OCI-LY3 (cell line): ENCODE measurements at regions not wholly inside any gene's neighbourhood (a gene's known extent, or its start where the extent isn't known, plus 50 kb on each side); places are given as distances from the start of the nearest gene placed in this dataset.

Source experiments
- H2AFZ ChIP-seq: fragments of 200-600, 300-600 bp; shearing (Covaris generic); 2 replicates; pipeline ENCODE4 v1.6.0; 2014; ENCODE audit warnings: antibody characterized with exemption, low read depth, low read length
- H3K27ac ChIP-seq: fragments of 200-600, 300-600 bp; sonication (generic); 2 replicates; pipeline ENCODE4 v1.5.1; 2014; ENCODE audit warnings: mild to moderate bottlenecking, low read length, moderate library complexity, mixed read lengths
- H3K27me3 ChIP-seq: fragments of 200-600, 300-600 bp; sonication (generic); 2 replicates; pipeline ENCODE4 v1.6.1; 2014; ENCODE audit warnings: low read depth, low read length, mixed read lengths
- H3K36me3 ChIP-seq: fragments of 200-600, 300-600 bp; sonication (generic); replicated peaks from 2 replicates; pipeline ENCODE3; 2014; ENCODE audit warnings: low read depth, low read length, mixed read lengths
- H3K4me1 ChIP-seq: fragments of 300-600, 200-600 bp; sonication (generic); 2 replicates; pipeline ENCODE4 v1.6.1; 2014; ENCODE audit warnings: low read length, mixed read lengths
- H3K4me2 ChIP-seq: fragments of 200-600, 300-600 bp; sonication (generic); 2 replicates; pipeline ENCODE4 v1.6.1; 2014; ENCODE audit warnings: low read length, mixed read lengths
- H3K4me3 ChIP-seq: fragments of 300-600, 200-600 bp; sonication (generic); 2 replicates; pipeline ENCODE4 v1.5.1; 2014; ENCODE audit warnings: antibody characterized with exemption, mild to moderate bottlenecking, low read length, moderate library complexity
- H3K79me2 ChIP-seq: fragments of 300-600, 200-600 bp; shearing (Covaris generic); 2 replicates; pipeline ENCODE4 v1.6.1; 2014; ENCODE audit warnings: mild to moderate bottlenecking, low read length, mixed read lengths
- H3K9ac ChIP-seq: fragments of 300-600, 200-600 bp; shearing (Covaris generic); 2 replicates; pipeline ENCODE4 v1.6.0; 2014; ENCODE audit warnings: mild to moderate bottlenecking, low read length, moderate library complexity
- H3K9me3 ChIP-seq: fragments of 200-600, 300-600 bp; shearing (Covaris generic); 2 replicates; pipeline ENCODE4 v1.6.1; 2014; ENCODE audit warnings: low read length, mixed read lengths; ENCODE audit not compliant: insufficient read depth
- H4K20me1 ChIP-seq: fragments of 200-600, 300-600 bp; sonication (generic); 2 replicates; pipeline ENCODE4 v1.6.1; 2016; ENCODE audit warnings: low read length, mixed read lengths; ENCODE audit not compliant: insufficient read depth
- EZH2phosphoT487 ChIP-seq: fragments of 200-600 bp; shearing (Covaris generic); IDR thresholded peaks from 2 replicates; pipeline ENCODE4 v1.6.1; 2018; ENCODE audit warnings: antibody characterized with exemption, mixed run types, low read depth
- TF ChIP-seq, protein P1 (sequence below): fragments of 200-600, 300-600 bp; sonication (generic); IDR thresholded peaks from 2 replicates; pipeline ENCODE4 v1.5.1; 2014; ENCODE audit warnings: antibody characterized with exemption, low read length, low read depth

DNA sequence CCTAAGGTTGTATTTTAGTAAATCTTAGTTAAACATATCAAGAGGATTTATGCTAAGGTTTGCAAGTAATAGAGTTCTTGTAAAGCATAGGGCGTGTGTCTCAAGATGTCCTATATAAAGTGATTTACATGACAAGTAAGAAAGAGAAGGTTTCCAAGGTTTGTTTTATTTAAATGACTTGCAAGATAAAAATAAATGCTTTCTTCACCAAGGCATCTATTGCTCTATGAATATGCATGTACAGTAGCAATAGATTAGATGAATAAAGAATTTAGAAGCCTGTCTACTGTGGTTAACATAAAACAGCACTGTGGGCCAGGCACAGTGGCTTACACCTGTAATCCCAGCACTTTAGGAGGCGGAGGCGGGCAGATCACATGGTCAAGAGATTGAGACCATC is 466.4 kb upstream of the IL12A start:
- Histone ChIP-seq H2AFZ (no peak overlapping the region), H3K27me3 (no peaks in the 10 kb centered on the region), H3K9ac (no peak overlapping the region), H4K20me1 (no peaks in the 10 kb centered on the region), H3K79me2 (no peaks in the 10 kb centered on the region), H3K27ac (no peak overlapping the region), H3K4me2 (no peak overlapping the region), H3K4me1 (no peaks in the 10 kb centered on the region), H3K36me3 (no peaks in the 10 kb centered on the region), H3K9me3 (no peaks in the 10 kb centered on the region), H3K4me3 (no peak overlapping the region)
- TF ChIP-seq EZH2phosphoT487 = no peak
- TF ChIP-seq, protein P1, sequence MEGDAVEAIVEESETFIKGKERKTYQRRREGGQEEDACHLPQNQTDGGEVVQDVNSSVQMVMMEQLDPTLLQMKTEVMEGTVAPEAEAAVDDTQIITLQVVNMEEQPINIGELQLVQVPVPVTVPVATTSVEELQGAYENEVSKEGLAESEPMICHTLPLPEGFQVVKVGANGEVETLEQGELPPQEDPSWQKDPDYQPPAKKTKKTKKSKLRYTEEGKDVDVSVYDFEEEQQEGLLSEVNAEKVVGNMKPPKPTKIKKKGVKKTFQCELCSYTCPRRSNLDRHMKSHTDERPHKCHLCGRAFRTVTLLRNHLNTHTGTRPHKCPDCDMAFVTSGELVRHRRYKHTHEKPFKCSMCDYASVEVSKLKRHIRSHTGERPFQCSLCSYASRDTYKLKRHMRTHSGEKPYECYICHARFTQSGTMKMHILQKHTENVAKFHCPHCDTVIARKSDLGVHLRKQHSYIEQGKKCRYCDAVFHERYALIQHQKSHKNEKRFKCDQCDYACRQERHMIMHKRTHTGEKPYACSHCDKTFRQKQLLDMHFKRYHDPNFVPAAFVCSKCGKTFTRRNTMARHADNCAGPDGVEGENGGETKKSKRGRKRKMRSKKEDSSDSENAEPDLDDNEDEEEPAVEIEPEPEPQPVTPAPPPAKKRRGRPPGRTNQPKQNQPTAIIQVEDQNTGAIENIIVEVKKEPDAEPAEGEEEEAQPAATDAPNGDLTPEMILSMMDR = no peak

DNA sequence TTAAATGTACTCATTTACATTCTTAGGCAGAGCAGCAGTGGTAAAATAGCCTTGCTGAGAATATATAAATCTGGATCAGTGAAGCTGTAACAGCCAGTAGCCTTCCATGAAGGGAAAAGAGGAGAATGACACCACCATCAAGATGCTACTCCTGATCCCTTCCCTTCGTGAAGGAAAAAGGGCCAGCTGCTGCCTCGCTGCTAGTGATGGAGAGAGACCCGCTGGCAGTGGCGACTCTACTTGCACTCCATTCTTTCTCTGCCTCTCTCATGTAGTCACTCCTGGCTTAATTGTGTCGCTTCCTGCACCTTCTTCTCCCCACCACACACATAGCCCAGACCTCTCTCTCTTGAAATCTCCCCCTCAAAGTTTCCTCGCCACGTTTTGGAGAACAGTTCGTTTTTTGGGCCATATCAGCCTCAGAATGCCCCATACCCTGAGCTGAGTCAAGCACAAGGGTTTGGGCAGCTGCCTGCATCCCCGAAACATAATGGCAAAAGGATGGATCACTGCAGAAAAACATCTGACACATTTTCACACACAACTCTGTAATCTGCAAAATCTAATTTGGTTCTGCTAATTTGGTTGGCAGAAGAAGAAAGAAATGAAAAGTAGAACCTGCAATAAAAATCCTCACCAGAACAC is 460.3 kb upstream of the IL12A start:
- H3K9me3 ChIP-seq = no peaks in the 10 kb centered on the region
- H3K36me3 ChIP-seq = no peaks in the 10 kb centered on the region
- H2AFZ ChIP-seq = no peak overlapping the region
- H3K4me3 ChIP-seq = no peak overlapping the region
- no peaks in the 10 kb centered on the region for H4K20me1 ChIP-seq
- H3K4me2 ChIP-seq = no peak overlapping the region
- H3K27me3 ChIP-seq = peaks cover 3% of the 10 kb centered on the region; the same call in 1 of the 2 replicates
- no peaks in the 10 kb centered on the region for H3K79me2 ChIP-seq
- H3K9ac ChIP-seq = no peak overlapping the region
- TF ChIP-seq, protein P1 = no peak
- no peak for TF ChIP-seq EZH2phosphoT487
- H3K27ac ChIP-seq = no peak overlapping the region
- no peaks in the 10 kb centered on the region for H3K4me1 ChIP-seq

DNA sequence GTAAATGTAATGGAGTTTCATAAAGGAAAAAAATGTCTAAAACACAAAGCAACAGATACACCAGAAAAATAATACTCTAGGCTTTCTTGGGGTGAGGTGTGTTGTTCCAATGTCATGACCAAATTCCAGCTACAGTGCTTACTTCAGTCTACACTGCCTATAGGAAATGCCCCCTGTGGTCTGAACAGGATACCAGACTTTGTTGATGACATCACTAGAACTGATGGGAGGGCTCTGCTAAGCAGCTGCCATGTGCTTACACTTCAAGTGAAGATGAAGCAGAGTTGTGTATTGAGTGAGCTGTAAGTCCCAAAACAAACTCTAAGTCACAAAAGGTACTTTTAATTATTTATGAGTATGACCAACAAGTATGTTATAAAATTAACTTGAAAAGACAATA is 456.1 kb upstream of the IL12A start:
- H3K9me3 ChIP-seq = no peaks in the 10 kb centered on the region
- no peak overlapping the region for H3K4me2 ChIP-seq

DNA sequence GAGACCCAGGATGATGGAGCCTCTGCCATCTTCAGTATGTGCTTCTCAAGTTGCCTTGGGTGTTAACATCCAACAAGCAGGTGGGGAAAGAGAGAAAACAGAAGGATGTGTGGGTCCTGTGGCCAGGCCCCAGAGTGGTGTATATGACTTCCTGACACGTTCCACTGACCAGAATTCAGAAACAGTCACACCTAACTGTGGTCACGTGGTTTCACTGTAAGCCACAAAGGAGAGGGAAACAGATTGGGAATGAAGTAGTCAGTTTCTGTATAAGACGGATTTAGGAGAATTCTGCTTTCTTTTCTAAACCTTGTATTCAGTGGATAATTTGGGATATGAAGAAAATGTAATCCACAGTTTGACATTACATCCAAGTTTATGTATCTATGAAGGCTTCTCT is 454.1 kb upstream of the IL12A start:
- H3K4me2 ChIP-seq = no peak overlapping the region
- TF ChIP-seq EZH2phosphoT487 = no peak
- no peak overlapping the region for H3K9ac ChIP-seq

More for the DNA sequence above, 456.1 kb upstream of the IL12A start:
- Histone ChIP-seq H2AFZ (no peak overlapping the region), H3K9ac (no peak overlapping the region), H3K4me3 (no peak overlapping the region), H3K36me3 (no peaks in the 10 kb centered on the region), H3K27ac (no peak overlapping the region), H4K20me1 (no peaks in the 10 kb centered on the region), H3K4me1 (no peaks in the 10 kb centered on the region), H3K27me3 (peaks cover 3% of the 10 kb centered on the region; the same call in 1 of the 2 replicates), H3K79me2 (no peaks in the 10 kb centered on the region)
- TF ChIP-seq, protein P1 = no peak
- TF ChIP-seq EZH2phosphoT487 = no peak

More for the DNA sequence above, 454.1 kb upstream of the IL12A start:
- H4K20me1 ChIP-seq = no peaks in the 10 kb centered on the region
- H3K79me2 ChIP-seq = no peaks in the 10 kb centered on the region
- H3K4me3 ChIP-seq = no peak overlapping the region
- H3K9me3 ChIP-seq = no peaks in the 10 kb centered on the region
- no peaks in the 10 kb centered on the region for H3K36me3 ChIP-seq
- no peak overlapping the region for H3K27ac ChIP-seq
- H2AFZ ChIP-seq = no peak overlapping the region
- no peaks in the 10 kb centered on the region for H3K4me1 ChIP-seq
- no peaks in the 10 kb centered on the region for H3K27me3 ChIP-seq
